Activated naive CD8-positive, alpha-beta T cell (primary cell): ENCODE measurements at regions not wholly inside any gene's neighbourhood (a gene's known extent, or its start where the extent isn't known, plus 50 kb on each side); places are given as distances from the start of the nearest gene placed in this dataset.

Experiments used
- H3K27ac Mint-ChIP-seq: one replicate; pipeline ENCODE4 v1.8.0; 2021; ENCODE audit warnings: mixed read lengths
- H3K27me3 Mint-ChIP-seq: one replicate; pipeline ENCODE4 v1.8.0; 2021; ENCODE audit warnings: mixed read lengths
- H3K36me3 Mint-ChIP-seq: one replicate; pipeline ENCODE4 v1.8.0; 2021; ENCODE audit warnings: mixed read lengths
- H3K4me1 Mint-ChIP-seq: one replicate; pipeline ENCODE4 v1.8.0; 2021; ENCODE audit warnings: low read depth, mixed read lengths
- H3K4me3 Mint-ChIP-seq: one replicate; pipeline ENCODE4 v1.8.0; 2021; ENCODE audit warnings: mild to moderate bottlenecking, mixed read lengths
- H3K9me3 Mint-ChIP-seq: one replicate; pipeline ENCODE4 v1.8.0; 2021; ENCODE audit warnings: low read depth, mixed read lengths

DNA sequence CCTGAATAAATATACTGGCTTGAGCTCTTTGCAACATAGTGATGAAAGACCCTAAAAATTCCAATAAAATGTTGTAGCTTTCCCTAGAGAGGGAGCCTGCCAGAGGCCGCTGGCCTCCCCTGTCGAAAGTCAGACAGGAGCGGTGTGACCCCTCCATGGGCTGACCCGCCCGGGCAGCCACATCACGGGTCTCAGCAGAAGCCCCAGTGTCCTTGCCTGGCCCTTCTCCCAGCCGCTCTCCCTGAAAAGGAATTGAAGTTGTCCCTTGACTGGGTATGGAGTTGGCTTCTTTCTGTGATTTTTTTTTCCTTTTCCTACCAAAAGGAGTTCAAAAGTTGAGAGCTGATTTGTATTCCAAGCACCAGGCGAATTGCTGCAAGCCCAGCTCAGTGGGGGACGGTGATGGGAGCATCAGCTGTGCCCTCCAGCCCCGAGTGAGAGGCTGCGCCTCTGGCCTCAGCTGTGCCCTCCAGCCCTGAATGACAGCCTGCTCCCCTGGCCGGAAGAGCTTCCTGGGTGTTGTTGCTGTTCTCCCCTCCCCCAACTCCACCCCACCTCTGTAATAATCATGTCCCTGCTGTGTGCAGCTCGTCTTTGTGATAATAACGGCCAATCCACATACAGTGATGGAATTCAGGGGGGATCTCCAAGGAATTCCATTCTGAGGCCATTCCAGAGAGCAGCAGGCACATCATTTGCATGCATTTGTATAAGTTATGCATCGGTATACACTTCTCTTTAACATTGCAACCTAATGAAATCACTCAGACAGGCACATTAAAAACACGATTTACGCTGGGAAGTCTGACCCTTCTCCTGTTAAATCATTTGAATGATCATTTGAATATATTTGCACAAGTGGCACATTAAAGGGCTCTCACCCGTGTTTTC, 501.0 kb downstream of the EIPR1 start:
- Mint-ChIP-seq H3K36me3 (no peaks in the 10 kb centered on the region), H3K27ac (no peak overlapping the region), H3K4me3 (no peak overlapping the region), H3K27me3 (no peaks in the 10 kb centered on the region), H3K4me1 (no peaks in the 10 kb centered on the region), H3K9me3 (no peaks in the 10 kb centered on the region)

DNA sequence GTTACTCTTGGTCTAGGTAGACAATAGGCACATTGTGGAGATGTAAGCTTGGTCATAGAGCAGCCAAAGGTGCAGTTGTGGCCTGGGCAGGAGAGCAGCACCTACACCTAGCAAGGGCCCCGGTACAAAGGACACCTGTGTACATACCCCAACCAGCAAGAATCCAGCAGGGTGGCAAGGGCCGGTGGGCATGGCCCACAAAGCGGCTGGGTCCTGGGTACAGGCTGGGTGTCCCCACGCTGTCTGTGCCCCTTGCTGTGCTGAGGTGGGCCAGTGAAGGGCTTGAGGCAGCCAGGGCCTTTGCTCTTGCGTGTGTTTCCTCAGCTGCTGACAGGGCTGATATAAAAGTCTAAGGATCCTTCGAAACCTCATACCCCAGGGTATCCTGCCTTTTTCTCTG, 501.8 kb downstream of the EIPR1 start:
- H3K4me3 Mint-ChIP-seq = no peak overlapping the region
- H3K27me3 Mint-ChIP-seq = no peaks in the 10 kb centered on the region
- no peak overlapping the region for H3K27ac Mint-ChIP-seq
- no peaks in the 10 kb centered on the region for H3K36me3 Mint-ChIP-seq
- no peaks in the 10 kb centered on the region for H3K4me1 Mint-ChIP-seq
- no peaks in the 10 kb centered on the region for H3K9me3 Mint-ChIP-seq

DNA sequence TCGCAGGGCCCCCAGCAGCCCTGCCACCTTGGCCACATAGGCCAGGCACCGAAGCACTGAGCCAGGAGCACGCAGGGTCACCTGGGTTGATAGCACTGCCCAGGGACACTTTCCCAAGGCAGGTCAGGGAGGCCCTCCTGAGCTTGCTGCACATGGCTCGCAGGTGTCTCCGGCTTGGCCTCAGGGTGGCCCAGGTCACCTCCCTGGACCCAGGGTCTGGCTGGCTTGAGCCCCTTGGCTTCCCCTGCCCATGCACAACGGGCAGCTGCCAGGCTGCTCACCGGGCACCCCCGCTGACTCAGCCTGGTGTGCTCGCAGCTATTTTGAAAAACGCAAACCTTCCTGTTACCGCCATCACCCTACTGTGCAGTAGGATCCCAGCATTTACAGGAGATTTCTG, 502.3 kb downstream of the EIPR1 start:
- no peaks in the 10 kb centered on the region for H3K9me3 Mint-ChIP-seq
- no peaks in the 10 kb centered on the region for H3K27me3 Mint-ChIP-seq
- no peaks in the 10 kb centered on the region for H3K36me3 Mint-ChIP-seq
- H3K4me1 Mint-ChIP-seq = no peaks in the 10 kb centered on the region
- H3K4me3 Mint-ChIP-seq = no peak overlapping the region
- H3K27ac Mint-ChIP-seq = no peak overlapping the region

DNA sequence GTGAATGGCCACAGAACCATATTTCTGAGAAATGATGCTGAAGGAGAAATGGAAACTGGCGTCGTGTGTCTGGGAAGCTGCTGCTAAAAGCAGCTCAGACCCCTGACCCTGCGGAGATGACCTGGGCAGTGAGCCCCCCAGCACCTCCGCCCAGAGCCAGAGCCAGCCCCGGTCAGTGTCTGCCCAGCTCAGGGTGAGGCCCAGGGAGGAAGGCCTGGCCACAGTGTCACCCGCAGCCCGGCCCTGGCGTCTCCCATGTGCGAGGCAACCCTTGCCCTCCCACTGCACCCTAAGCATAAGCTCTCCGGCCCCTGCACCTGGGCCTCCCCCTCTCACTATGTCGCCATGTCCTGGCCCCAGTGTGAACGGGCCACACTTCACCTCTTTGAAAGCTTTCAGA, 502.8 kb downstream of the EIPR1 start:
- Mint-ChIP-seq H3K27me3 (no peaks in the 10 kb centered on the region), H3K27ac (no peak overlapping the region), H3K4me3 (no peak overlapping the region), H3K36me3 (no peaks in the 10 kb centered on the region), H3K9me3 (no peaks in the 10 kb centered on the region), H3K4me1 (no peaks in the 10 kb centered on the region)

DNA sequence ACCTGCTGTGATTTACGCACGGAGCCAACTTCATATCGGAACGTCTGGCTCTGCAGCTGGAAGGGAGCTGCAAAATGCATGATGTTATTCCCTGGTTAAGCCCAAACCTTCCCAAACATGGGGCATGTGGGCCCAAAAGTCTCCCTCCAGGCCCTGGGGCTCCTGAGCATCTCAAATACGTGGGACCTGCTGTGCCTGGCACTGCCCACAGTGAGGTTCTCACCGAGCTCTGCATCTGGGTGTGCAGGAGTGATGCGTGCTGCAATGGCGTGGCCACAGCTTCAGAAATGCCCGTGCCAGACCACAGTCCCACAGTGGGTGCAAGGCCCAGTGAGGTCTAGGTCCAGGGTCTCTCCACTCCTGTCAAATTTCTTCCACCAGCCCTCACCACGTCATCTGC, 503.3 kb downstream of the EIPR1 start:
- Mint-ChIP-seq H3K27ac (no peak overlapping the region), H3K9me3 (no peaks in the 10 kb centered on the region), H3K27me3 (no peaks in the 10 kb centered on the region), H3K4me3 (no peak overlapping the region), H3K36me3 (no peaks in the 10 kb centered on the region), H3K4me1 (no peaks in the 10 kb centered on the region)

DNA sequence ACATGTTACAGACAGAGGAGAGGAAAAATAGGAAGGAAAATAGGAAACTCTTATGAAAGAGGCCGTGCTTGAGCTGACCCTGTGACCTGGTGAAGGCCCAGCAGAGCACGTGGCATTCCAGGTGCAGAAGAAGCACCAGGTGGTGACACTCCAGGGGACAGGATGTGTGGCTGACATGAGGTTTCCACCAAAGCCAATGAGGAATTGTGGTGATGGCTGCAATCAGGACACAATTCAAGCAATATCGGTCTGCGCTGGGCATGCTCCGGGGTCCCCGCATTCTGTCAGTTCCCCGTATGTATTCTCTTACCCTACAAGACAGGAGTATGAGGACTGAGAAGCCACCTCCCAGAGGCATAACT, 504.2 kb downstream of the EIPR1 start:
- Mint-ChIP-seq H3K27ac (no peak overlapping the region), H3K4me3 (no peak overlapping the region), H3K4me1 (no peaks in the 10 kb centered on the region), H3K27me3 (no peaks in the 10 kb centered on the region), H3K9me3 (no peaks in the 10 kb centered on the region), H3K36me3 (no peaks in the 10 kb centered on the region)

DNA sequence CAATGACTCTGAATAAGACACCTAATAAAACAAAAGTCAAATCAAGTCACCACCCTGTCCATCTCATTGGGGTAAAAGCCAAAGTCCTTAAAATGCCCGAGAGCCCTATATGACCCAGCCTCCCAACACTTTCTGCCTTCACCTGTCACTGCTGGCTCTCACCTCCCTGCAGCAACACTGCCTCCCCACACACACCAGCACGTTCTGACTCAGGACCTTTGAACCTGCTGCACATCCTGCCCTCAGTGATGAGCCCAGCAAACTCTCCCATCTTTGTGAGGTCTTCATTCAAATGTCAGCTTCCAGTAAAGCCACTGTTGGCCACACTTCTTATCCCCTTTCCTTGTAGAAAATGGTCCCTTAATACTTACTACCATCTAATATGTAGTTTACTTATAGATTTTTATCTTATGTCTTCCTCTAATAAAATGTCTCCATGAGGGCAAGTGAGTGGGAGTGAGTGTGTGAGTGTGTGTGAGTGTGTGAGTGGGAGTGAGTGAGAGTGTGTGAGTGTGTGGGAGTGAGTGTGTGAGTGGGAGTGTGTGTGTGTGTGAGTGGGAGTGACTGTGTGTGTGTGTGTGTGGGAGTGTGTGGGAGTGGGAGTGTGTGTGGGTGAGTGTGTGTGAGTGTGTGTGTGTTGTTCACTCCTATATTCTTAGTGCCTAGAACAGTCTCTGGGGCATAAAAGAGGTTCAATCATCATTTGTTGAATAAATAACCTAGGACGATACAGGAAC, 504.7 kb downstream of the EIPR1 start:
- H3K9me3 Mint-ChIP-seq = no peaks in the 10 kb centered on the region
- no peak overlapping the region for H3K4me3 Mint-ChIP-seq
- H3K36me3 Mint-ChIP-seq = no peaks in the 10 kb centered on the region
- H3K27me3 Mint-ChIP-seq = no peaks in the 10 kb centered on the region
- H3K4me1 Mint-ChIP-seq = no peaks in the 10 kb centered on the region
- no peak overlapping the region for H3K27ac Mint-ChIP-seq

DNA sequence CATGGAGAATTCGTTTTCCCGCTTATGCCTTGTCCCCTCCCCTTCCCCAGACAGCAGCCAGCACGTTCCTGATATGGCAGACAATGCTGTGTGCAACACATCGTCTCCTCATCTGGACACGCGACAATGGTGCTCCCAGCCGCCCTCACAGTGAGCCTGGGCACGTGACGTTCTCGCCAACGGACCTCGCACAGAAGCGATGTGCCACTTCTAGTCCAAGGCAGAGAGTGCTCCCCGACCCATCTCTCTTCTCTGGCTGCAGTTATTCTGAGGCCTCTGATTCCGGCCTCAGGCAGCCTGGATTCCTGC, 505.4 kb downstream of the EIPR1 start:
- no peaks in the 10 kb centered on the region for H3K36me3 Mint-ChIP-seq
- no peaks in the 10 kb centered on the region for H3K27me3 Mint-ChIP-seq
- no peak overlapping the region for H3K27ac Mint-ChIP-seq
- H3K4me3 Mint-ChIP-seq = no peak overlapping the region
- H3K4me1 Mint-ChIP-seq = no peaks in the 10 kb centered on the region
- no peaks in the 10 kb centered on the region for H3K9me3 Mint-ChIP-seq

DNA sequence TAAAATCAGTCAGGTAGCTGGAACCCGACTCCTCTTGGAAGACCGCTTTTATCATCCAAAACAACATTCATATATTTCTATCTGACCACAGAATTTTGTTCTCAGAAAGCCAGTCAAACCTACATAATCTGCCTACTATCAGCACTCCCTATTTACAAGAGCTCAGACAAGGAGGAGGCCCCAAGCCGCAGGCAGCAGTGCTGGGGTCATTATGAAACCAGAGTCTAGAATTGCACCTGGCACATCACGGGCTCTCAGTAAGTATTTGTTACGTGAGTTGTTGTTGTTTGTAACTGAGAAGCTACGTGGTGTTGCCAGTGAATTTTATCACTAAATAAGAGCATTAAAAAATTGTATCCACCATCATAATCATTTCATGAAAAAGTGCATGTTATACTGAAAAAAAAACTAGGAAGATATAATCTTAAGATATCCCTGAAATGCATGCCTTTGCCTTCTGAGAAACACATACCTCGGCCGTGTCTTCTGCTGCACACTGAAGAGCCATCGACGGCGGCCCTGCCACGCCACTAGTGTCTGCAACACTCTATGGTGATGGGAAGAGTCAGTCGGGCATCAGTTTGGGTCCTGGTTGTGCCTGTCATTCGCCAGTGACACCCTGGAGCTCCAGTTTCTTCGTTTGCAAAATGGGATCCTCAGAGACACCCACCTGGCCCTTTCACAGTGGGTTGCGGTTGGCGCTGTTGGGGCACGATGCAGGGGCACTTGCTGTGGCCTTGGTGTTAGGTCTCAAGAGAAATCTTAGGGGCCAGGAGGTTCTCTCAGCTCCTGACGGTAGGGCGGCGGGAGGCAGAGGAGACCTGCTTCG, 505.9 kb downstream of the EIPR1 start:
- Mint-ChIP-seq H3K4me3 (no peak overlapping the region), H3K9me3 (no peaks in the 10 kb centered on the region), H3K27ac (no peak overlapping the region), H3K36me3 (no peaks in the 10 kb centered on the region), H3K4me1 (no peaks in the 10 kb centered on the region), H3K27me3 (no peaks in the 10 kb centered on the region)

DNA sequence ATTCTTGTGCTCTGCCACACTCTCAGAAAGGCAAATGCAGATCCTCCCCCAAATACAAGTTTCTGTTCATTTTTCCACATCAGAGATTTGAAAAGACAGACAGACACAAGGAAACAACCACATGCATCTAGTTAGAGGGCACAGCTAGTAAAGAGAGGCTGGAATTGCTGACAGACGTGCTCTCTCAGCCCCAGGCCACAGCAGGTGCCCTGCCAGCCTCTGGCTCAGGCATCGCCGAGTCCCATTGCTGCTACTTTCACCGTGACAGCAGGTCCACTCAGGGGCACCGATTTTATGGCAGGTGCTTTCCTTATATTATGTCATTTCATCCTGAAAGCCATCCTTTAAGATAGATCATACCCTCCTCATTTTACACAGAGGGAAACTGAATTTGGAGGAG, 507.5 kb downstream of the EIPR1 start:
- no peaks in the 10 kb centered on the region for H3K36me3 Mint-ChIP-seq
- H3K4me3 Mint-ChIP-seq = no peak overlapping the region
- H3K4me1 Mint-ChIP-seq = no peaks in the 10 kb centered on the region
- no peaks in the 10 kb centered on the region for H3K27me3 Mint-ChIP-seq
- no peaks in the 10 kb centered on the region for H3K9me3 Mint-ChIP-seq
- H3K27ac Mint-ChIP-seq = no peak overlapping the region

DNA sequence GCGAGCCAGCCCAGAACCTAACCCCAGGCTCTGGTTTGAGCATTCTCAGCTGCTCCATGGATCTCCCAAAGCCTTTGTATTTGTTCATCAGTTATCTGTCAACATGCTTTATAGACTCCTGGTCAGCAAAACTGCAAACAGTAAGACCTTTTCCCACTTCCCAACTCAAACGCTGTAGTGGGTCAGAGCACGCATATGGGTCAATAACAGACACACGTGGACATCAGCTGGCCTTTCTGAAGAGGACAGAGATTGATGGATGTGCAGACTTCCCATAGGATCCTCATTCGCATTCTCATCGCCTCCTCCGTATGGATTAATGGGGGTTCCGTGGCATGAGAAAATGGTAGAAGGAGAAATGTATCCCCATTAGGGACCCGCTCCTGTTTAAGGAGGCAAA, 508.1 kb downstream of the EIPR1 start:
- Mint-ChIP-seq H3K4me3 (no peak overlapping the region), H3K4me1 (no peaks in the 10 kb centered on the region), H3K36me3 (no peaks in the 10 kb centered on the region), H3K27me3 (no peaks in the 10 kb centered on the region), H3K9me3 (no peaks in the 10 kb centered on the region), H3K27ac (no peak overlapping the region)

DNA sequence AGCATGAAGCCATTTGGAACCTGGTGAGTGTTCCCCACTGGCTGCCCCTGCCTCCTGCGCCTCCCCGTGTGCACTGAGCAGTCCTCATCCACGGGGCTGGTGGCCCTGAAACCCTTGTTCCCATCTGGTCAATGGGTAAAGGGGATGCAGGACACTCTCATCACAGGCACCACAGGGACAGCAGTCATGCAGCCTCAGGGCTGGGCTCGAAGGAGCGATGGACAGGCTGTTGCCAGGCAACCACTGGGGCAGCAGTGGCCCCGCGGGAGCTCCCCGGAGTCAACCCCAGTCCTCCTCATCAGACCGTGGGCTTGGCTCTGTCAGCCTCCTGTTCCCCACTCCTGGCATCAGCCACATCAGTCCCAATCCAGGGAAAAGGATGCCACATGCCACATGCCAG, 509.5 kb downstream of the EIPR1 start:
- no peaks in the 10 kb centered on the region for H3K27me3 Mint-ChIP-seq
- no peaks in the 10 kb centered on the region for H3K36me3 Mint-ChIP-seq
- no peaks in the 10 kb centered on the region for H3K4me1 Mint-ChIP-seq
- H3K9me3 Mint-ChIP-seq = no peaks in the 10 kb centered on the region
- H3K27ac Mint-ChIP-seq = no peak overlapping the region
- no peak overlapping the region for H3K4me3 Mint-ChIP-seq

DNA sequence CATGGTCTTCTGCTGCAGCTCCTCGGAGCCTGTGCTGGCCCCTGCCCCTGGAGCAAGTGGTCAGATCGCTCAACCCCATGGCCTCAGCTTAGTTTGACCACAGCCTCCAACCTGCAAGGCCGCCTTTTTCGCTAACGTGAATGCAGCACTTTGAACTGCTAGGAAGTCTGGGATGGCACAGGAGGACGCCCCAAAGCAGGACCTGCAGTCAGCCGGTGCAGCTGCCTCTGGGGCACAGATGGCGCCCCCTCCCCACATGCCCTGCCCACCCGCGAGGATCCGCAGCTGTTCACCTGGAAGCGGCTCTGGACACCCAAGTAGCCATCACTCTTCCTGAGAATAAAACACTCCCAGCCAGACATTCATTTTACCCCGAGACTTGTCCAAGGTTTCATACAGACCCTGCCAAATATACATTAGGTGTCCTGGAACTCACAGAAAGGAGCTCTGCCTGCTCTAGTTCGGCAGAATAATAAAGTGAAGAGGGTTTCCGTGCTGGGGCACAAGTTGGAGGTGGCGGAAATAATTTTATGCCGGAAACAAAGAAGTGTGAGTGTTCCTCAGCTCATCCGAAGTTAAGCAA, 510.1 kb downstream of the EIPR1 start:
- no peaks in the 10 kb centered on the region for H3K9me3 Mint-ChIP-seq
- no peaks in the 10 kb centered on the region for H3K27me3 Mint-ChIP-seq
- H3K27ac Mint-ChIP-seq = no peak overlapping the region
- no peaks in the 10 kb centered on the region for H3K36me3 Mint-ChIP-seq
- no peaks in the 10 kb centered on the region for H3K4me1 Mint-ChIP-seq
- H3K4me3 Mint-ChIP-seq = no peak overlapping the region

DNA sequence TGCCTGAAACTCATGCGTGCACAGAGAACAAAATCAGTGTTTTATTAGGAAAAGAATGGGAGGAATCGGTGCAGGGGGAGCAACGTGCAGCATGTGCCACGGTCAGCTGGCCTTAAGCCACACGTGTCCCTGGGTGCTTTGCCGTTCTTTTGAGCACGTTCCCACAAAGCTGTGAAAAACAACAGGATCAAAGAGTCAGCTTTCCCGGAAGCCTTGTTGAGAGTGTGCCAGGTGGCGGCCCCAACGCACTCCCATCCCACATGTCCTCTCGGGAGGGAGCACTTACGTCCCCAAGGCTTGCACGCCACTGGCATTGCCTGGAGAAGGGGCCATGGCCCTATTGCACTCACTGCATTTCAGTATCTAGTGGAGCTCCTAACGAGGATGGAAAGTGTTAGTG, 511.2 kb downstream of the EIPR1 start:
- H3K27me3 Mint-ChIP-seq = no peaks in the 10 kb centered on the region
- no peaks in the 10 kb centered on the region for H3K9me3 Mint-ChIP-seq
- no peaks in the 10 kb centered on the region for H3K4me1 Mint-ChIP-seq
- H3K27ac Mint-ChIP-seq = no peak overlapping the region
- no peak overlapping the region for H3K4me3 Mint-ChIP-seq
- no peaks in the 10 kb centered on the region for H3K36me3 Mint-ChIP-seq

DNA sequence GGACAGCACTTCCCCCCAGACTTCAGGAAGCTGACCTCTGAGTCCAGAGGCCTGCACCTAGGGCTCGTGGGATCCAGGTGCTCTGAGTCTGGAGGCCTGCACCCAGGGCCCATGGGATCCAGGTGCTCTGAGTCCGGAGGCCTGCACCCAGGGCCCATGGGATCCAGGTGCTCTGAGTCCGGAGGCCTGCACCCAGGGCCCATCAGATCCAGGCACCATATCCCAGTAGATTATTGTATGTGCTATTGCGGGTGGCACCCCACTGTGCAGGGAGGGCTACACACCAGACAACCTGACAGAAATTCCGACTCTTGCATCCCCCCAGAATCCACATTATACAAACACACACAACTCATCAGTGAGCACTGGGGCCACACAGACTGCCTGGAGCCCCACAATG, 515.2 kb downstream of the EIPR1 start:
- H3K27me3 Mint-ChIP-seq = no peaks in the 10 kb centered on the region
- H3K9me3 Mint-ChIP-seq = no peaks in the 10 kb centered on the region
- no peak overlapping the region for H3K27ac Mint-ChIP-seq
- no peaks in the 10 kb centered on the region for H3K36me3 Mint-ChIP-seq
- no peaks in the 10 kb centered on the region for H3K4me1 Mint-ChIP-seq
- H3K4me3 Mint-ChIP-seq = no peak overlapping the region
